ENCODE measurements at regions not wholly inside any gene's neighbourhood (a gene's known extent, or its start where the extent isn't known, plus 50 kb on each side); places are given as distances from the start of the nearest gene placed in this dataset.

GRCh38 chr12:125688223-125688622 lies 623.0 kb downstream of the AACS start:
- no peak overlapping the region for H3K27ac ChIP-seq
- no peak overlapping the region for H3K4me3 ChIP-seq (ENCODE audit: low read depth, low read length)
- H3K27me3 ChIP-seq (replicated peaks), result no peaks in the 10 kb centered on the region
- TF ChIP-seq, protein P1, sequence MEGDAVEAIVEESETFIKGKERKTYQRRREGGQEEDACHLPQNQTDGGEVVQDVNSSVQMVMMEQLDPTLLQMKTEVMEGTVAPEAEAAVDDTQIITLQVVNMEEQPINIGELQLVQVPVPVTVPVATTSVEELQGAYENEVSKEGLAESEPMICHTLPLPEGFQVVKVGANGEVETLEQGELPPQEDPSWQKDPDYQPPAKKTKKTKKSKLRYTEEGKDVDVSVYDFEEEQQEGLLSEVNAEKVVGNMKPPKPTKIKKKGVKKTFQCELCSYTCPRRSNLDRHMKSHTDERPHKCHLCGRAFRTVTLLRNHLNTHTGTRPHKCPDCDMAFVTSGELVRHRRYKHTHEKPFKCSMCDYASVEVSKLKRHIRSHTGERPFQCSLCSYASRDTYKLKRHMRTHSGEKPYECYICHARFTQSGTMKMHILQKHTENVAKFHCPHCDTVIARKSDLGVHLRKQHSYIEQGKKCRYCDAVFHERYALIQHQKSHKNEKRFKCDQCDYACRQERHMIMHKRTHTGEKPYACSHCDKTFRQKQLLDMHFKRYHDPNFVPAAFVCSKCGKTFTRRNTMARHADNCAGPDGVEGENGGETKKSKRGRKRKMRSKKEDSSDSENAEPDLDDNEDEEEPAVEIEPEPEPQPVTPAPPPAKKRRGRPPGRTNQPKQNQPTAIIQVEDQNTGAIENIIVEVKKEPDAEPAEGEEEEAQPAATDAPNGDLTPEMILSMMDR (IDR thresholded peaks at IDR 0.05; ENCODE audit: low read depth, low read length, missing control alignments), result no peak
- no peaks in the 10 kb centered on the region for H3K36me3 ChIP-seq (replicated peaks)
- no peak for DNase-seq
- in situ Hi-C loops (cut with HindIII; ENCODE audit: low pct_ligation_motif_present, low sequenced_read_pairs), result no loop called here

DNA sequence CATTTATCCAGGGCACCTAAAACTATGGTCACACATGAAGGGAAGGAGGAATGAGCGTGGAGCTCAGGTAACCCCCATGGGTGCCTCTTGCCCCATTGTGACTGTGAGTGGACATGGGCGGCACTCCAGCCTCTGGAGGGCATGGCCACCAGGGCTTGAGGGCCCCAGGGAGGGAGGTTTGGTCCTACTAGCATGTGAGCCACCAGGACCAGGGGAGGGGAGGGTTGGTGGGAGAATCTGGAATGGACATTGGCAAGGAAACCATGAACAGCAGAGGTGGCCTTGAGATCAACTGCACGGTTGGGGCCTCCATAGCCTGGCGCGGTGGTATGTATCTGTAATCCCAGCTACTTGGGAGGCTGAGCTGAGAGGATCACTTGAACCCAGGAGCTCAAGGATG lies 623.6 kb downstream of the AACS start:
- H3K27ac ChIP-seq, result no peak overlapping the region
- no peak for DNase-seq
- no peak overlapping the region for H3K4me3 ChIP-seq (ENCODE audit: low read depth, low read length)
- in situ Hi-C loops (cut with HindIII; ENCODE audit: low pct_ligation_motif_present, low sequenced_read_pairs), result no loop called here
- H3K36me3 ChIP-seq (replicated peaks), result no peaks in the 10 kb centered on the region
- TF ChIP-seq, protein P1 (IDR thresholded peaks at IDR 0.05; ENCODE audit: low read depth, low read length, missing control alignments), result no peak
- H3K27me3 ChIP-seq (replicated peaks), result no peaks in the 10 kb centered on the region

DNA sequence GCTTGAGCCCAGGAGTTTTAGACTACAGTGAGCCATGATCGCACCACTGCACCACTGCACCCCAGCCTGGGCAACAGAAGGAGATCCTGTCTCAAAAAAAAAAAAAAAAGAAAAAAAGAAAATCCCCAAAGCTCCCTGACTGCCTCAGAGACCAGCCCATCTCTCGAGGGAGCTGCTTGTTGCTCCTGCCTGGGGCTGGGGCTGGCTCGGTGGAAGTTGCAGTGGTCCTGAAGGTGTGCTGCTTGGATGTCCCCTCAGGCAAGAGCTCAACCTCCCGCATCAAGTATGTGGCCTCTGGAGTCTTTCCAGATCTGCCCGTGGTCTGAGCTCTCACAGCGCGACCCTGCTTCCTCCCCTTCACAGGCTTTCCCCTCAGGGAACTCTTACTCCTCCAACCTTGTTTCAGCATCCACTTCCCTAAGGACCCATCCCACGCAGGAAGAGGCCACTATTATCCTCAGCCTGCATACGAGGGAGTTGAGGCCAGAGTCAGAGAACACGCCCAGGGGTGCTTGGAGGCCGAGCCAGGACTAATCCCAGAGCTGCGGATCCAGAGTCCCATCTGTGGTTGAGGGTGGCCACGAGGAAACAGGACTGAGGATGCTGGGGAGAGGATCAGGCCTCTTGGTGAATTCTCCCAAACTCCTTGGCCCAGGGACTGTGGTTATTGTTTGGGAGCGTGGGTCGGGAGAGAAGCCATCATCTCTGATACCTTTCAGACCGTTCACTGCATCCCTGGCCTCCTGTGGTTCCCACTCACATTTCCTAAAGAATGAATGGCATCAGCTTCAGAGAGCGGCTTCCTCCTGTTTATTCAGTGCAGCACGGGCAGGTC lies 624.6 kb downstream of the AACS start:
- in situ Hi-C loops (cut with HindIII; ENCODE audit: low pct_ligation_motif_present, low sequenced_read_pairs), result no loop called here
- TF ChIP-seq, protein P1 (IDR thresholded peaks at IDR 0.05; ENCODE audit: low read depth, low read length, missing control alignments), result no peak

DNA sequence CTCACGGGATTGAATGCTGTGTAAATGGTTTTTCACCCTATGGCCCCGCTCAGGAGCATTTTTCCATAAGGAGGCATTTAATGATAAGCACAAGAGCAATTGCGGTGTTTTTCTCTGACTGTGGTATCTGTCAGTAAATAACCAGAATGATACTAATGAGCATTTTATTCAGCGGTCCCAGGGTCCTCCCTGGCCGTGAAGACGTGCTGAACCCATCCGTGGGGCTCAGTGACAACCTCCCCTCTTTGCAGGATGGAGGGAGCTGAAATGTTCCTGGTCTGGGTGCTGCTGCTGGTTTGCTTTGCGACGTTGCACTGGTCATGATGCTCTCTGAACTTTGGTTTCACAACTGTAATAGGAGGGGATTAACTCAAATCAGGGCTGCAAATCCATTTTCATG lies 625.6 kb downstream of the AACS start:
- TF ChIP-seq, protein P1 (IDR thresholded peaks at IDR 0.05; ENCODE audit: low read depth, low read length, missing control alignments), result no peak
- H3K27ac ChIP-seq, result no peak overlapping the region
- H3K27me3 ChIP-seq (replicated peaks), result no peaks in the 10 kb centered on the region
- H3K4me3 ChIP-seq (ENCODE audit: low read depth, low read length), result no peak overlapping the region
- in situ Hi-C loops (cut with HindIII; ENCODE audit: low pct_ligation_motif_present, low sequenced_read_pairs), result no loop called here
- no peak for DNase-seq
- no peaks in the 10 kb centered on the region for H3K36me3 ChIP-seq (replicated peaks)

More for the DNA sequence above, 624.6 kb downstream of the AACS start:
- Histone ChIP-seq H3K27ac (no peak overlapping the region), H3K36me3 (replicated peaks) (no peaks in the 10 kb centered on the region), H3K4me3 (ENCODE audit: low read depth, low read length) (no peak overlapping the region), H3K27me3 (replicated peaks) (no peaks in the 10 kb centered on the region)
- DNase-seq, result no peak

- no peak overlapping the region for H3K27ac ChIP-seq
- TF ChIP-seq, protein P1 (IDR thresholded peaks at IDR 0.05; ENCODE audit: low read depth, low read length, missing control alignments), result no peak
- H3K36me3 ChIP-seq (replicated peaks), result no peaks in the 10 kb centered on the region
- no peak for DNase-seq
- no peaks in the 10 kb centered on the region for H3K27me3 ChIP-seq (replicated peaks)
- H3K4me3 ChIP-seq (ENCODE audit: low read depth, low read length), result no peak overlapping the region
- in situ Hi-C loops (cut with HindIII; ENCODE audit: low pct_ligation_motif_present, low sequenced_read_pairs), result no loop called here
Measured at GRCh38 chr12:125696054-125696453, 630.8 kb downstream of the AACS start.

DNA sequence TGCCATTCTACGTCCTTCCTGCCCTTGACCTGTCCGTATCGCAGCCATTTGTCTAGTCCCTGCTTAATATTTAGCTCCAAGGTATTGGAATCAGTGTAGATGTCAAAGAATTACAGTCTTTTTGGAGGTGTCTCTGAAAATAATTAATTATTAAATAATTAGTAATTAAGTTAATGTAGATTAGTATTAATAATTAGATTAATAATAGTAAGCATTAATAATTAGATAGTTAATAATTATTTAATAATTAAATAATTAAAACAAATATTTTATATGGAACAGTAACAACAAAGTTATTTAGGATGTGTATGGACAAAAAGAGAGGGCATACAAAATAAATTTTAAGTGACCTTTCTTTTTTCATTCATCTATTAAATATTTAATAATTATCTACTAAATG lies 639.6 kb downstream of the AACS start:
- H3K27me3 ChIP-seq (replicated peaks), result no peaks in the 10 kb centered on the region
- no peak overlapping the region for H3K27ac ChIP-seq
- H3K36me3 ChIP-seq (replicated peaks), result no peaks in the 10 kb centered on the region
- in situ Hi-C loops (cut with HindIII; ENCODE audit: low pct_ligation_motif_present, low sequenced_read_pairs), result no loop called here
- TF ChIP-seq, protein P1 (IDR thresholded peaks at IDR 0.05; ENCODE audit: low read depth, low read length, missing control alignments), result no peak
- DNase-seq, result no peak
- no peak overlapping the region for H3K4me3 ChIP-seq (ENCODE audit: low read depth, low read length)
